ENCODE measurements at regions not wholly inside any gene's neighbourhood (a gene's known extent, or its start where the extent isn't known, plus 50 kb on each side); places are given as distances from the start of the nearest gene placed in this dataset.

DNA sequence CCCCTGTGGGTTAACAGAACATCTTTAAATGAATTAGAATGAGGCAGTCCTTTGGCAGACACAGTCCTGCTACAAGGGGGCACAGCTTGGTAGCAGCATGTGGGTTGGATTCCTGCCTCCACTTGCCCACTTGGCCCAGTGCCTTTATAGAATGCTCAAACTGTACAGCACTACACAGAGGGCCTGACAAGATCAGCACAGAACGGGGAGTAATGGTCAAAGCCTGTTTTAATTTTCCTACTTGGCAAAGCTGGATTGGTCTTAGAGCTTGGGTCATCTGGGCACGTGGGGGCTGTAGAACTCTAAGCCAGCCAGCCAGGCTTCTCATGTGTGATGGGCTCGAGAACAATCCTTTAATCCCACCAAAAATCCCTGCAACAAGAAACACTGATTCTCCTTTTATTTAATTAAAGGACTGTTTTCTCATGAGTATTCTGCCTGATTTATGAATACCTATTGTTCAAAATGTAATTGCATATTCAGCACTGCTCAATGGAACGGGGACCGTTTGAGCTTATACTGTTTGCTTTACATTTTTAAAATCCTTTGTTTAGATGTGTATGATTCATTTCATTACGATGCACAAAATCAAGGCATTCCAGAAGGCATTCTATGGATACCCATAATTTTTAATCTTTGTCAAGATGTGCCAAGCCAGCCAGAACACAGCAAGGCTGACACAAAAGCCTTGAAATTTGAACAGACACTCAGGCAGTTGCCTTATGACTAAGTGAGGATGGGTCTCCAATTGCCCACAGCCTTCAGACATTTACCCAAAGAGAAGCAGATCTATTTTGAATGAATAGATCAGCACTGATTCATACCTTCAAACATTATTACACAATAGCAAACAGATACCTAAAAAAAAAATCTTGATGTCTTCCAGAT lies 249.3 kb upstream of the TGFBR2 start:
- Histone ChIP-seq H3K36me3 (no peaks in the 10 kb centered on the region), H3K4me3 (no peak overlapping the region), H3K4me1 (replicated peaks) (peaks cover 23% of the 10 kb centered on the region), H3K27ac (peak overlapping the region; percentile 83), H3K9me3 (replicated peaks) (no peaks in the 10 kb centered on the region), H3K27me3 (replicated peaks) (no peaks in the 10 kb centered on the region)
- DNase-seq (ENCODE audit: low read depth in 1 of 2, low spot score in 2 of 2): peak in 1 of 2 experiments; percentile 42

DNA sequence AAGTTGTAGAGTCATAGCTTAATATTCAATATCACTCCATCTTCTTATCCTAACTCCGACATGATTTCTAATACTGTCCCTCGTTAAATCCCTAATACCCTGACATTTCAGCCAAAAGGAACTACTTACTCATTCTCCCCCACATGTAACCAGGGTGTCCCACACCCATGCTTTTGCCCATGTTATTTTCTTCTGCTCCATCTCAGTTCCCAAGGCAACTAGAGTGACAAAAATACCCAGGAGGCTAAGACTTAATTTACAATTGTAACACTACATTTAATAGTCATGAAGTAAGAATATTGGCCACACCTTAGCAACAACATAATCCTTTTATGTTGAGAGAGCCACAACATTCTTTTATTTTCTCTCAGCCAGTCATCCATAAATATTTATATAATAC lies 248.5 kb upstream of the TGFBR2 start:
- Histone ChIP-seq H3K27ac (peak overlapping the region; percentile 83), H3K9me3 (replicated peaks) (no peaks in the 10 kb centered on the region), H3K4me3 (no peak overlapping the region), H3K4me1 (replicated peaks) (peaks cover 23% of the 10 kb centered on the region), H3K36me3 (no peaks in the 10 kb centered on the region), H3K27me3 (replicated peaks) (no peaks in the 10 kb centered on the region)
- DNase-seq (ENCODE audit: low read depth in 1 of 2, low spot score in 2 of 2): peak in 1 of 2 experiments; percentile 55

DNA sequence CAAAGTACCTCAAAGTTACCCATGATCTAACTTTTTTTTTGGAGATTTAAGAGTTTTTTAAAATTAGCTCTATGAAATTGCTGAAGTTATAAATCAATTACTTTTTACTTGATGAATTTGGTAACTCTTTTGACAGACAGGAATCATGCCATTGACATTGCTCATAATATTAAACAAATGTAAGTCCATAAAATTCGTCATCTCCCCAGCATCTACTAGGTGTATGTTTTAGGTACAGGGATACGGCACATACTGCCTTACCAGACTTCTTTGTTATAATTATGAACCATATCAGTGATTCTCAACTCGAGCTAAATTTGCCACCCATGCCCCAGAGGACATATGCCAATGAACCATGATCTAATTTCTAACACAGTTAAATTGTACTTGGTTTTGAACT lies 247.5 kb upstream of the TGFBR2 start:
- Histone ChIP-seq H3K36me3 (no peaks in the 10 kb centered on the region), H3K27ac (peak overlapping the region; percentile 83; the same call in 1 of the 2 replicates), H3K9me3 (replicated peaks) (no peaks in the 10 kb centered on the region), H3K27me3 (replicated peaks) (no peaks in the 10 kb centered on the region), H3K4me3 (no peak overlapping the region), H3K4me1 (replicated peaks) (peaks cover 23% of the 10 kb centered on the region)
- no peak for DNase-seq (ENCODE audit: low read depth in 1 of 2, low spot score in 2 of 2)

DNA sequence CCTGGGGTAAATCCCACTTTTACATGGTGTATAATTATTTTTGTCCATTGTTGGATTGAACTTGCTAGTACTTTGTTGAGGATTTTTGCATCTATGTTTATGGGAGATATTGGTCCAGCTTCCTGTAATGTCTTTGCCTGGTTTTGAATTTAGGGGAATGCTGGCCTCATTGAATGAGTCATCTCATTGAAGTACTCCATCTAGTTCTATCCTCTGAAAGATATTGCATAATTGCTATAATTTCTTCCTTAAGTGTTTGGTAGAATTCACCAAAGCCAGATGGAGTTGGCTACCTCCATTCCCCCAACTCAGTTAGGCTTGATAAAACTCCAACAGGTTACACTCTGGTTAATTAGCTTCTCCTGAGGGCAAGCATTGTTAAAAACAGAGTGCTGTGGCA lies 237.4 kb upstream of the TGFBR2 start:
- DNase-seq (ENCODE audit: low read depth in 1 of 2, low spot score in 2 of 2): no peak
- H3K27ac ChIP-seq: no peak overlapping the region
- no peaks in the 10 kb centered on the region for H3K9me3 ChIP-seq (replicated peaks)
- peaks cover 19% of the 10 kb centered on the region for H3K4me1 ChIP-seq (replicated peaks)
- no peaks in the 10 kb centered on the region for H3K36me3 ChIP-seq
- H3K27me3 ChIP-seq (replicated peaks): no peaks in the 10 kb centered on the region
- H3K4me3 ChIP-seq: no peak overlapping the region

DNA sequence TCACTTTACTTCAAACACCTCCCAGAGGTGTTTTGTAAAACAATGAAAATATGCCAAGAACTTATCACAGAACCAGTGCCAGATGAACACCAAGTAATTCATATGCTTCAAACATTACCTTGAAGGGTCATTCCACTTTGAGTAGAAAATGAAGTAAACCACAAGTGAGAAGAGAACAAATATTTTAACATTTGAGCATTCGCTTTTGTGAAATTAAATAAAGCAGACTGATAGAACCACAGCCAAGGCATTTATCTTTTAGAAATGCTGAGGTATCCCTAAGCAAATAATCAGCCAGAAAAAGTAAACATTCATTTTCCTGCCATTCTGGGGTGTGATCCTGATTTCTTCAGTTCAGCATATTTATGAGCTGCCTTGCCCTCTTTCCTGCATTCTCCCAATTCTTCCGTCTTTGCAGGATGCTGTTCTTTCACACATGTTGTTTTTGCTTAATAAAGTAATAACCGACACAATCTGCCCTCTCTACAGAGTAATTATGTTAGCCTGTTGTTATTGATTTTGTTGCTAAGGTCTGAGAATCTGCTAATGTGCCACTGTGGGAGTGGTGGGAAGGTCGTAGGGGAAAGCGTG lies 235.6 kb upstream of the TGFBR2 start:
- Histone ChIP-seq H3K4me3 (no peak overlapping the region), H3K9me3 (replicated peaks) (no peaks in the 10 kb centered on the region), H3K27me3 (replicated peaks) (no peaks in the 10 kb centered on the region), H3K36me3 (no peaks in the 10 kb centered on the region), H3K27ac (peak overlapping the region; percentile 16; the same call in 1 of the 2 replicates), H3K4me1 (replicated peaks) (peaks cover 19% of the 10 kb centered on the region)
- DNase-seq (ENCODE audit: low read depth in 1 of 2, low spot score in 2 of 2): peak in 1 of 2 experiments; percentile 42

DNA sequence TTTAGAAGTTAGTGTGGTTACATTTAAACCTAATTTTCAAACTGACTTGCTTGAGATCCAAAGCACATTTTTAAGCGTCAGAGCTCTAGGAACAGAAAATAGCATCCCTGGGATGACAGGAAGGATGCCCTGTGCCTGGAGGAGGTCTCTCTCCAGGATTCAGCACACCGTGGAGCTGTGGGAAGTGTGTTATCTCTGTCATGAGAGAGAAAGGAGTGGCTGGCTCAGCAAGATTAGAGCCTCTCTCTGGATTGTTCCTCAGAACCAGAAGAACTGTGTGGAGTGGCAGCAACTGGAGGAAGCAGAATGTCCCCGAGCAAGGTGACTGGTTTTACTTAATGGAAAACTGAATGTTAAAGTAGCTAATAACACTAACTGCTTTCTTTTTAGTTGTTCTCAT lies 233.6 kb upstream of the TGFBR2 start:
- Histone ChIP-seq H3K4me3 (no peak overlapping the region), H3K9me3 (replicated peaks) (no peaks in the 10 kb centered on the region), H3K36me3 (no peaks in the 10 kb centered on the region), H3K27ac (no peak overlapping the region), H3K27me3 (replicated peaks) (no peaks in the 10 kb centered on the region), H3K4me1 (replicated peaks) (peaks cover 19% of the 10 kb centered on the region)
- no peak for DNase-seq (ENCODE audit: low read depth in 1 of 2, low spot score in 2 of 2)

DNA sequence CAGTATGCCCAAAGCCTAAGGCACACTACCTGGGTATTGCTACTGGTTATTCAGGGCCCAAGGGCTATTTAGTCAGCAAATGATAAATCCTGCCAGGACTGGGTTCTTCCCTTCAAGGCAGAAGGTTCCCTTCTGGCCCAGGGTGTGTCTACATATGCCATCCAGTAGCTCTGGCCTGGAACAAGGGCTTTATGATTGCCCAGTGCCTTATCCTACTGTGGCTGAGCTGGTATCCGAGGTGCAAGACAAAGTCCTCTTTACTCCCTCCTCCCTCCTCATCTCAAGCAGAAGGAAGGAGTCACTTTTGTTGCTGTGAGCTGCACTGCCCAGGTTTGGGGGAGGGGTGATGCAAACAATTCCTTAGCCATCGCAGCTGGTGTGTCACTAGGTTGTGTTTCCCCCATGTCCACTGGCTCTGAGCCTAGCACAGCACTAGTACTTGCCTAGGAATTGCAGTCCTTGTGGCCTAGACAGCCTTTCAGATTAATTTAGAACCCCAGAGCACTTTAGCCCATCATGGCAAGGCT lies 221.8 kb upstream of the TGFBR2 start:
- H3K4me1 ChIP-seq (replicated peaks): no peaks in the 10 kb centered on the region
- no peak for DNase-seq (ENCODE audit: low read depth in 1 of 2, low spot score in 2 of 2)
- no peaks in the 10 kb centered on the region for H3K36me3 ChIP-seq
- H3K9me3 ChIP-seq (replicated peaks): no peaks in the 10 kb centered on the region
- H3K27ac ChIP-seq: no peak overlapping the region
- no peak overlapping the region for H3K4me3 ChIP-seq
- no peaks in the 10 kb centered on the region for H3K27me3 ChIP-seq (replicated peaks)

DNA sequence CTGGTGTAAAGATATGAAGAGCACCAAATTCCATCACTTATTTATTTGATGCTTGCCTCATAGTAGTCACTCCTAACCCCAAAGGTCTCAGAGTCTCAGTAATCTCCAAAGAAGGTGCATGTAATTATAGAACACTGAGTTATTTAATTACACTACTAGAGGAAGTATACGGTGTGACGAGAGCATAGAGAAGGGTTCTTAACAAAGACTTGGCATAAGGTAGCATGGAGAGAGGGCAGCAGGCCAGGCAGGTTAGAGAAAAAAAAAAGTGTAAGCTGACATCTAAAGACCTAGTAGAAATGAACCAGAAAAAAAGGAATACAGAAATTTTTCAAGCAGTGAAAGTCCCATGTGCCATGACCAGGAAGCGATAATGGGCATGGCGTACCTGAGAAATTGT lies 213.3 kb upstream of the TGFBR2 start:
- Histone ChIP-seq H3K27ac (no peak overlapping the region), H3K4me3 (no peak overlapping the region), H3K9me3 (replicated peaks) (no peaks in the 10 kb centered on the region), H3K4me1 (replicated peaks) (no peaks in the 10 kb centered on the region), H3K27me3 (replicated peaks) (no peaks in the 10 kb centered on the region), H3K36me3 (no peaks in the 10 kb centered on the region)
- no peak for DNase-seq (ENCODE audit: low read depth in 1 of 2, low spot score in 2 of 2)

DNA sequence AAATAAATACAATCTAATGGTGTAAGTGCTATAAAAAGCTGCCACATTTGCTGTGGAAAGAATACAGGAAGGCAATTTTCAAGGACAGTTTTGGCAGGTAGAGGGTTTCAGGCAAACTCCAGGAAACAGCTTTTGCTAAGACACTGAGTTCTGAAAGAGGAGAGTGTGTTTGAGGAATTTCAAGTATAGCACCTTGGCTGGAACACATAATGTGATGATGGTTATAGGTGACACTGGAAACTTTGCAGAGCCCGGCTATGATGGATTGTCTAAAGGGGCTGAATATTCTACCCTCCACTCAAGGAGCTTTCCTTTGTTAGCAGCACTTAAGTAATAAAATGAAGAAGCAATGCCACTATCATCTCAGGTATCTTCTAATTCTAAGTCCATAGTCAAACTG lies 209.4 kb upstream of the TGFBR2 start:
- H3K4me1 ChIP-seq (replicated peaks): peaks cover 26% of the 10 kb centered on the region
- H3K27me3 ChIP-seq (replicated peaks): no peaks in the 10 kb centered on the region
- no peak overlapping the region for H3K27ac ChIP-seq
- H3K36me3 ChIP-seq: no peaks in the 10 kb centered on the region
- H3K9me3 ChIP-seq (replicated peaks): no peaks in the 10 kb centered on the region
- DNase-seq (ENCODE audit: low read depth in 1 of 2, low spot score in 2 of 2): no peak
- H3K4me3 ChIP-seq: no peak overlapping the region

DNA sequence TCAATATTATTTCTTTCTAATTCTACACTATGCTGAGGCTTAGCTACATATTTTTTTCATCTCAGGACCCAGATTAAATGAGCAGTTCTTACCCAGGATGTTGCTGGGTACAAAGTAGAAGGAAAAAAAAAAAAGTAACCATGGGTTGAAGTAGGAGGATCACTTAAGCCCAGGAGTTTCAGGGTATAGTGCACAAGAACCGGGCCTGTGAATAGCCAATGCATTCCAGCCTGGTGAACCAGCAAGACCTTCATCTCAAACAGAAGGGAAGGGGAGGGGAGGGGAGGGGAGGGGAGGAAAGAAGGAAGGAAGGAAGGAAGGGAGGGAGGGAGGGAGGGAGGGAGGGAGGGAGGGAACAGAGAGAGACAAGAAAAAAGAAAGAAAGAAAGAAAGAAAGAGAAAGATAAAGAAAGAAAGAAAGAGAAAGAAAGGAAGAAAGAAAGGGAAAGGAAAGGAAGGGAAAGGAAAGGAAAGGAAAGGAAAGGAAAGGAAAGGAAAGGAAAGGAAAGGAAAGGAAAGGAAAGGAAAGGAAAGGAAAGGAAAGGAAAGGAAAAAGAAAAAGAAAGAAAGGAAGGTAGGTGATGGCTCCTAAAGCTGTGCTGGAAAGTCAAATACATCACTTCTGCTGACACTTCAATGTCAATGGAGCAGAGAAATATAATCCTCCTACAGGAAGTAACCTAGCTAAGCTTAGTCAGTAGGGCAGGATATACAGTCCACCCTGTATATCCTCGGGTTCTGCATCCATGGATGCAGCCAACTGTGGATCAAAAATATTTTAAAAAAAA lies 206.8 kb upstream of the TGFBR2 start:
- Histone ChIP-seq H3K4me1 (replicated peaks) (peaks cover 26% of the 10 kb centered on the region), H3K27ac (no peak overlapping the region), H3K27me3 (replicated peaks) (no peaks in the 10 kb centered on the region), H3K36me3 (no peaks in the 10 kb centered on the region), H3K4me3 (no peak overlapping the region), H3K9me3 (replicated peaks) (no peaks in the 10 kb centered on the region)
- peak in 1 of 2 experiments; percentile 46 for DNase-seq (ENCODE audit: low read depth in 1 of 2, low spot score in 2 of 2)

DNA sequence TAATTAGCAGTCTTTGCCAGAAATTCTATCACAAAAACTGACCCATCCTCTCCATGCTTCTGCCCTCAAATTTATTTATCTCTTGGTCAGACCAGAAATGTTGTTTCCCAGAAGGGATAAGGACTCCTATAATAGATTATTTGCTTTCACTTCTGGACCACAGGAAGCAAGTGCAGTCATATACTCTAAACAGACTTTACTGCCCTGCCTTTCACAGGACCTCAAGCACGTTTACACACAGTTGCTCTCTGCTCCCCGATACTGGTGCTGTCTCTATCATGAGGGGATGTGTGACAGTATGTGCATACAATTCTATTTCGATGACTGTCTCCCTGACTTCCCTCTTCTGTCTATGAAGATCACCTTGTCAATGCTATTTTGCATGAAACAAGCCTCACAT lies 205.5 kb upstream of the TGFBR2 start:
- H3K27ac ChIP-seq: no peak overlapping the region
- no peaks in the 10 kb centered on the region for H3K27me3 ChIP-seq (replicated peaks)
- no peaks in the 10 kb centered on the region for H3K36me3 ChIP-seq
- no peak overlapping the region for H3K4me3 ChIP-seq
- no peaks in the 10 kb centered on the region for H3K9me3 ChIP-seq (replicated peaks)
- H3K4me1 ChIP-seq (replicated peaks): peaks cover 26% of the 10 kb centered on the region
- peak in 1 of 2 experiments; percentile 19 for DNase-seq (ENCODE audit: low read depth in 1 of 2, low spot score in 2 of 2)

DNA sequence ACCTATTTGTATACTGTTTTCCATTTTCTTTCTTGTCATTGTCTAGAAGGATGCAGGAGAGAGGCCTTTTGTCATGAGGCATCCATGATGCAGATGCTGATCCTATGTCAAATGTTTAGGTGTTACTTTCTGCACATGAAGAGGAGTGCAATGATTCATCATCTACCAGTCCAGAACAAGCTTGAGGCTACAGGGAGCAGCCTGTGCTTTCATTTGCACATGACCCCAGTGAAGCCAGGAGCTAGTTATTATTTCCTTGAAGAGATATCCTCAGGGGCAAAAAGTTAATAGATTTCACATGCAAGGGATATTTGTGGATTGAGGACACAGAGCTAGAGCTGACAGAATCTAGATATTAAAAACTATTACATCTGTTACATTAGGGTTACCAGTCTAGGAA lies 204.4 kb upstream of the TGFBR2 start:
- H3K4me3 ChIP-seq: no peak overlapping the region

DNA sequence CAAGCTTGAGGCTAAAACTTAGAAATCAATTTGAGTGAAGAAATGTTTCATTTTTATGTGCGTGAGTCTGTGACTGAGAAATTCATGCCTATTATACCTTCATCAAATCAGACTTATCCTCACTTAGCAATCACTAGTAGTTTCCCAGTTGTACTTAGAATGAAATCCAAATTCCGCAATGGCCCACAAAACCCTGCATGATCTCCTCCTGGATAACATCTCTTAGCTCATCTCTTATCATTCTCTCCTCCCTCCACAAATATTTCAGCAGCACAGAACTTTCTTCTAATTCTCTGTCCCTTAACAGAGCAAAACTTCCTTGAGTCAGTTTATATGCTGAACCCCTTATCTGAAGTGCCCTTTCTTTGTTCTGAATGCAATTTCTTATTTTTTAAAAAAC lies 198.8 kb upstream of the TGFBR2 start:
- no peak overlapping the region for H3K27ac ChIP-seq
- H3K4me3 ChIP-seq: no peak overlapping the region
- no peaks in the 10 kb centered on the region for H3K4me1 ChIP-seq (replicated peaks)
- no peaks in the 10 kb centered on the region for H3K27me3 ChIP-seq (replicated peaks)
- H3K36me3 ChIP-seq: no peaks in the 10 kb centered on the region
- no peaks in the 10 kb centered on the region for H3K9me3 ChIP-seq (replicated peaks)
- no peak for DNase-seq (ENCODE audit: low read depth in 1 of 2, low spot score in 2 of 2)

More for the DNA sequence above, 204.4 kb upstream of the TGFBR2 start:
- Histone ChIP-seq H3K4me1 (replicated peaks) (peaks cover 26% of the 10 kb centered on the region), H3K36me3 (no peaks in the 10 kb centered on the region), H3K9me3 (replicated peaks) (no peaks in the 10 kb centered on the region), H3K27ac (no peak overlapping the region), H3K27me3 (replicated peaks) (no peaks in the 10 kb centered on the region)
- DNase-seq (ENCODE audit: low read depth in 1 of 2, low spot score in 2 of 2): no peak
